ENCODE measurements at regions not wholly inside any gene's neighbourhood (a gene's known extent, or its start where the extent isn't known, plus 50 kb on each side); places are given as distances from the start of the nearest gene placed in this dataset.

DNA sequence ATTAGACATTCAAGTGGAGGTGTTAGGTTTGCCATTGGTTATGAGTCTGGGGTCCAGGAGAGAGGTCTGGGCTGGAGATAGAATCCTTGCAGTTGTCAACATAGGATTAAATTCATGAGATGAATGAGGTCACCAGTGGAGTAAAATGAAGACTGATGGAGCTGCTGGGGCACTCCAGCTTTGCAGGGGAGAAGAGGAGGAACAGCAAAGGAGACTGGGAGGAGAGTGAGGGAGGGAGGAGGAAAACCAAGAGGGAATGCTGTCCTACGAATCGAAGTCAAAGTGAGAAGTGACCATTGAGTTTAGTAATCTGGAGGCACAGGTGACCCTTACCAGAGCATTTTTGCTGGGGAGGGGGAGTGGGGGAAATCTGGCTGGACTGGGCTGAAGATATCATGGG lies 178.2 kb upstream of the NR3C1 start:
- no peak for DNase-seq

DNA sequence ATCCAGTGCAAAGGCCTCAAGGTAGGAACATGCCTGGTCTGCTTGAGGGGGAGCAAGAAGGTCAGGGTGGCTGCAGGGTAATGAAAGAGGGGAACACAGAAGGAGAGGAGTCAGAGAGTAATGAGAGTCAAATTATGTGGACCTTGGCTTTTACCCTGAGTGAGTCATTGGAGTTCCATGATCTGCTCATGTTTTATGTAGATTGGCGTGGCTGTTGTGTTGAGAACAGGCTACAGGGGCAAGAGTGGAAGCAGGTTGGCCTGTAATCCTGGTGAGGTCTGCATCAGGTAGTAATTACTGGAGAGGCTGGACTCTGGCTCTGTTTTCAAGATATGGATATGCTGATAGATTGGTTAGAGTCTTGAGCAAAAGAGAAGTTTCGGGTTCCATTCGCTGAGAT lies 177.7 kb upstream of the NR3C1 start:
- DNase-seq: no peak

DNA sequence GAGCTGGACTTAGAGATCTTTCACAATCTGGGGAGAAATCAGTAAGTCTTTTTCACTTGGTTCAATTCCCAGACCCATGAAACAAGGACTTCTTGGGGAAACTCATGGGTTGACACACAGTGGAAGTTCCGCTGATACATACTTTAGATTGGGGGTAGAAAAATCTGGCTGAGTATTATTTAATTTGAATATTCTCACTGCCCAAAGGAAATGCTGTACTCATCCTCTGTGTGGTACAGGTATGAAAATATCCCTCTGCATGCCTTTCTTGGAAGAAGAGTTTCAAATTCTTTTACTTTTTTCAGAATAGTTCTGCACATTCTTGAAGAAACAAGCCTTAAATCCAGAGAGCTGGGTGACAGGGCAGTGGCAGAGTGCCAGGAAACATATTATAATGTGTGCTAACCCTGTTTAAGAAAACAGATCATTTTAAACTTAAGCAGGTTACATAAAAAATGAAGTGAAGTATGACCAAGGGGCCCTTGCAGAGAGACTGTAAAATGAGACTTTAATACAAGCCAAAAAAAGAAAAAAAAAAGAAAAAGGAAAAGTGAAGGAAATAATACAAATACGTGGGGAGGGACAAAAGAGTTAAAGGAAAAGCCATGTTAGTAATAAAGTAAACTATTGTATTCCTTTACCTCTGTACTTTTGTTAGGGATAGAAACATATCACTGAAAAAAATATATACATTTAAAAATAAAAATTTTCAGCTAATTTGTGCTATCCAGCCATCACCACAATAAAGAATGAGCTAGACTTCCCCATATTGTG lies 173.4 kb upstream of the NR3C1 start:
- no peak for DNase-seq

DNA sequence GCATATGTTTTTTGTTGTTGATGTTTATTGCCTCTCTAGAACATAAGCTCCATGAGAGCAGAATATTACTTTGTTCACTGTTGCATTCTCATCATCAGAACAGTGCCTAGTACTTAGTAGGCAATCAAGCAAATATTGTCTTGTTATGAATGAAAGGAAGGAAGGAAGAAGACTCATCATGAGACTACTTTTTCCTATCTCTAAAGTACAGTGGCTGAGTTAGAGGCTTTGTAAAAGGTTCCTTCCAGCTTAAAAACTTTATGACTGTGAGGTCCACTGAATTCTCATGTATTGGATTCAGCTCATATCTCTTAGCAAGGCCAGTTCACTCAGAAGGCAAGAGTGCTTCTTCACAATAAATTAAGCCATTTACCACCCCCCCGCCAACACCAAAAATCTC lies 171.8 kb upstream of the NR3C1 start:
- DNase-seq: no peak

DNA sequence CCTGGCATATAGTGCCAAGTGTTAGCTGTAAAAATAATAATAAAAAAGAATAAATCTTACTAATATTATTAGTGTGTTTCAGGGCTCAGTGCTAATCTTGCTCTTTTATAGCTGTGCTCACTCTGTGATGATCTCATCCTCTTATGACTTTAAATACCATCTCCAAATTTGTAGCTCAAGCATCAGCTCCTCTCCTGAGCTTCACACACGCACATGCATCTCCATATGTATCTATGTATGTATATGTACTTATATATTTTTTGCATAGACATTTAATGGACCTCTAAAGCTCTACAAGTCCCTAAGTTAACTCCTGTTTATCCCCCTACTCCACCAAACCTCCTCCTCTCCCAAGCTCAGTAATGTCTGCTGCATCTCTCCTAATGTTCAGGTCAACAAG lies 170.8 kb upstream of the NR3C1 start:
- DNase-seq: no peak

DNA sequence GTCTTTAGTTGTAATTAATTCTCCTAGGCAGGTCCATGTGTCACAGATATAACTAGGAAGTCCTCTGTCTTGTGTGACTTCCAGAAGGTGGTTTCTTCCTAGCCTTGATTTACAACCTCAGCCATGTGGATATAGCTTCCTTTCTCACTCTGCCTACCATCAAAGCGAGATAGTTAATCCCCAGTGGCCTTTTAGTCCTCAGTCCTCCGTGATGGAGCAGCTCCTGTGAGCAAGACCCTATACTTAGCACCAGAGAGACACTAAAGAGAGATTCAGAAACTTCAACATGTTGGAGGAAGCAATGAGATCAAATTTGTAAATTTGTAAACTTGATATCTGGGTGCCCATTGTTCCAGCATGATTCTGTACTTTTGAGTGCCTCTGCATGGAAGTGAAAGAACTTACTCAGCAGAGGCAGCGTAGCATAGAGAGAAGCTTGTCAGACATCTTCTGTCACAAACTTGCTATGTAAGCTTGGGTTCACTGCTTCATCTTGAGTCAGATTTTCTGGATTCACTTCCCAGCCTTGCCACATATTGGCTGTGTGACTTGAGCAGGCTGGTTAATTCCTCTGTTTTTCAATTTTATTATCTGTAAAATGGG lies 170.2 kb upstream of the NR3C1 start:
- no peak for DNase-seq

DNA sequence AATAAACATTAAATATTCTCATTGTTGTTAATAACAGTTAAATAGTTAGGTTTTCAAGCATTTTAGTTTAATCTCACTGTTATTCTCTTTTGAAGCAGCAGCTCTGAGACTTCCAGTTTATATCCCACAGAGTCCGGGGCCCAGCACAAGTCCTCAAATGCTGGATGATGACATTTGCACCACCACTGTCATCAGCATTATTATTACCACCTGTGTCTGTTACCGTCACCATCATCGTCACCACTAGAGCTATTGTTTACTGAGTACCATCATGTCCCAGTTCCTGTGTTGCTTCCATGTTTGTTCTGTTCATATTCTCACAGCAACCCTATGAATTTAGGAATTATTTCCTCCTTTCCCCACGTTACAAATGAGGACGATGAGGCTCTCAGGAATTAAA lies 169.2 kb upstream of the NR3C1 start:
- no peak for DNase-seq

DNA sequence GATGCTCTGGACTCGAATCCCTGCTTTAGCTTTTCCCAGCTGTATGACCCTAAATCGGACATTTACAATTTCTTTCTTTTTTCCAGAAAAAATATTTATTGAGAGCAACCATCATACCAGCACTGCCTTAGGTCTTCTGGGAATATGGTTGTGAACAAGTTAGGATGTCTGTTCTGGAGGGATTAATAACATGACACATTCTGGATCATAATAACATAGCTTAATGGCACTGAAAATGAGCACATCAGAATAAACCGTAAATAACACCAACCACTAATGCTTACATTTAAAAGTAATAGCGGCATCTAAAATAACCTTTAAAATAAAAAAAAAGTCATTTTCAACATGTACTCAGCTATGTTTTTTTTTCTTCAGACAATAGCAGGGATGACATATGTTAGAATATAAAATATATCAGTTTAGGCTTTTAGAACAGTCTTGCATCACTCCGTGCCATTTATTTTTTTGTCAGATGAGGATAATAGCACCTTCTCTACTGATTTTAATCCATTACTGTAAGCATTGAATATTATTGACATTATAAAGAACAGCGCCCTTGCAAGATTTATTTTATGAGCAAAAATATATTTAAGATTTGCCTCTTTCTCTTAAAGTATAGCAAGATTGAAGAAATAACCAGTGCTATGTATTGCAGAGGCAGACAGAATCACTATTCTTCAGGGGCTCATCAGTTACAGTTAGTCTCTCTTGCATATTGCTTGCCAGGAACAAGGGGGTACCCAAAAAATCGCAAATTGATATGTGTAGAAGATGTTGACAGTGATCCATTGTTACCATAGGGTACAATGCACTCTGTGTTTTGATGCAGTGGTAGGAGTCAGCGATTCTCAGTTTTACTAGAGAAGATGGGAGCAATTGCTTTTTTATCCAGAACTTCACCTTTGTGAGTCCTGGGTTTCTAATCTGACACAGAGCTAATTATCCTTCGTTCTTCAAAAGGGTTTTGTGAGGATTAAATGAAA lies 168.4 kb upstream of the NR3C1 start:
- no peak for DNase-seq

DNA sequence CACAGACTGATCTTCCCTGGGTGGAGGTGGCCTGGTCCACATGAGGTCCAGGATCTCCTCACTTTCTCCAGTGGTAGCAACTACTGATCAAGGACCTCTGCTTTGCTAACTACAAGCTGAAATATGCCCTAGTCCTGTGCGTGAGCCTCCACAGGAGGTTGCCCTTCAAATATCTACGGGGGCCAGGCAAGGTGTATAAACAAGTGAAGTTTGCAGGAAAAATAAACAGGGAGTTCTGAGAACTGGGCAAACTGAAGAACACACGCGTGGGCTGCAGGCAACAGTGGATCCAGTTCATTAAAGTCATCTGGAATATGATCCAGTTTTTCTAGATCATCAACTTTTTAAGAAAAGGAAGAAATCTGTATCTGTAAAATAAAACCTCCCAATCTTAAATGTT lies 167.5 kb upstream of the NR3C1 start:
- no peak for DNase-seq

DNA sequence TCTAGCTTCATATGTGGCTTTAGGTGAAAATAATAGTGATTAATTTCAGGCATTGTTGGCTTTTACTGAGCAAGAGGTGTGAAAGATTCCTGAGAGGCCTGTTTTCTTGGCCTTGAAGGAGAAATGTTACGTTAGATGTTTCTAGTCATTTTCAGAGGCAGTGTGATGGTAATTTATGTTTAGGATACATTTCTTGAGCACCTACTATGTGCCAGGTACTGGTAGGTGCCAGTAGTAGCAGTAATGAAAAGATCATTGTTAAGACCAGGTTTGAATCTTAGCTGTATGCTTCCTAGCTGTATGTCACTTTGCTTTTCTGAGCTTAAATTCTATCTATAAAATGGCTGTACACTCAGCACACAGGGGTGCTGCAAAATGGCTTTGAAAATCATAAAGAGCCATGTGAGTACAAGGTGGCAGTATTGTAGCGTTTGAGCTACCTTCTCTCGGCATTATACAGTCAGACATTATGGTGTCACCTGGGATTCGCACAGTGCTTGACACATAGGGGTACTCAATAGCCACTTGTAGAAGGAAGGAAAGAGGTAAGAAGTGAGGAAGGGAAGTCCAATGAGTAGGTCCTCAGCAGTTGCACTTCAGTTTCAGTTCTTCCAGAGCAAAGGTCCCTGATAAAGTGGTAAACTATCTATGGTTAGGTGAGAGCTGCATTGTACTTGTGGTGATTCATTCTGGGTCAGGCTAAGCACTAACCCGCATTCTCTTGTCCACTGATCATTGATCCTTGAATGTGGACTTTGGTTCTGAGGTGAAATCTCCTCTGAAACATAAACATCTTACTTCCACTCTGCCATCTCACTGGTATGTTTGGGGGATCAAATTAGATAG lies 166.5 kb upstream of the NR3C1 start:
- DNase-seq: no peak

DNA sequence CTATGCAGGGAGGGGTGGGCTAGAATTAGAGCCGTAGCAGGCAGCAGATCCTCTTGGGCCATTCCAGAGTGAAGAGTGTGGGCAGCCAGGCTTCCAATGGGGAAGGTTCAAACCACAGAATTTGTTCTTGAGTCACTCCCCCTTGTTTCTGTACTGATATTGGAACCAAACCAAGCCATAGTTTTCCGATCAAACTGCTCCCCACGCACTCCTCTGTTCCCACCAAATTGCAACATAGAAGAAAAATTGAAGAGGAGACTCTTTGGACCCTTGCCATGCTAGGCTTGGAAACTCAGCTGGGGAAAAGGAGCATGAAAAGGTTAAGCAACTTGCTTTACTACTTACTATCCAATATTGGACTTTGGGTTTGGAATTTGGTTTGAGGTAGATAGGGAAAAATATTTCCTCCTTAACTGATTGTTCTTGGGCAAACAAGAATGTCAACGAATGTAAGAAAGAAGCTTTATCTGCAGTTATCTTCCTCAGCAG lies 165.8 kb upstream of the NR3C1 start:
- DNase-seq: no peak

DNA sequence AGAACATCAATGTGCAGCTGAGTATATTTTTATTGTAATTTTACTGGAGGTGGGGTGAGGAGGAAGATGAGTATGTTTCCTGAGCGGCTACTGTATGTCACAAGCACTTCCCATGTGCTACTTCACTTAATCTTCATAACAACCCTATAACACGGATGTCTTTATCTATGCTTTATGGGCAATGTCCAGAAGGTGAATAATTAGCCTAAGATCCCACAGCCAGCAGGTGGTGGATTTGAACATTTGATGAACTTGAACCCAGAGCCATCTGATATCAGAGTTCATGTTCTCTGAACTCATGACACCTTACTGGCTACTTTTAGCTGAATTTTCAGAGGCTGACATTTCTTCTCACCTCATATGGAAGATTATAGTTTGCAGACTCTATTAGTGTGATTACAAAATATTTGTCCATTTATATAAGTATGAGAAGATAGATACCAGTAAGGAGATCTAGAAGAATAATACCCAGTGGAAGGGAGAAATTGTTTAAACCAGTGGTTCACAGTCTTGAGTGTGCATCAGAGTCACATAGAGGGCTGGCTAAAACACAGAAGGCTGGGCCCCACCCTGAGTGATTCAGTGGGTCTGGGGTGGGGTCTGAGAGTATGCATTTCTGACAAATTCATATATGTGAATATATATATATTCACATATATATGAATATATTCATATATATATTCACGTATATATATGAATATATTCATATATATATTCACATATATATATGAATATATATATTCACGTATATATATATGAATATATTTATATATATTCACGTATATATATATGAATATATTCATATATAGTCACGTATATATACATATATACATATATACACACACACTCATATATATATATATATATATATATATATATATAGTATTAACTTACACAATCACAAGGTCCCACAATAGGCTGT lies 164.4 kb upstream of the NR3C1 start:
- DNase-seq: no peak

DNA sequence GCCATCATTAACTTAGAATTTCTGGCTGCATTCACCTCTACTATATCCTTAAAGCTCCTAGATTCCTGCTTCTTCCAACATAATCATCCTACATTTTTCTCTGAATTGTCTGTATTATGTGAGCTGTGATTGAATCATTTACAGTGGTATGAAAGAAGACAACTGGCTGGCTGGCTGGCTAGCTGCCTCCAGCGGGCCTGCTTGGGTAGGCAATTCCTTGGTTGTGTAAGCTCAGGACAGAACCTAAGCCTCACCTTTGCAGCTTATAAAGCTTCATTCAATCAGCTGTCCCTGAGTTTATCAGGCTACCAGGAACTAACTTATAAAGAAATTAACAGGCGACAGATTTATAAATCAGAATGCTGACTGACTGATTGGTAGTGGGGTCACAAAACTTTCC lies 162.7 kb upstream of the NR3C1 start:
- DNase-seq: no peak

DNA sequence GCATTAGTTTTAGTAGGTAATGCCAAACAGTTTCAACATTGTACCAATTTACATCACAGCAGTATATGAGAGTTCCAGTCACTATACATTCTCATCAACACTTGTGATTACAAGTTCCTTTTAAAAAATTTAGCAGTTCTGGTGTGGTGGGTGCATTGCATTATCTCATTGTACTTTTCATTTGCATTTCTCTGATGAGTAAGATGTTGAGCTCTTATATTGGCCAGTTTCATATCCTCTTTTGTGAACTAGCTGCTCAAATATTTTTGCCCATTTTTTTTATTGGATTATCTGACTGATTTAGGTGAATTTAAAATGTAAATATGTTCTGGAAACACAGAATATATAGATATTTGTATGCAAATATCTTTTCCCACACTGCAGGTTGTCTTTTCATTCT lies 160.9 kb upstream of the NR3C1 start:
- DNase-seq: no peak

DNA sequence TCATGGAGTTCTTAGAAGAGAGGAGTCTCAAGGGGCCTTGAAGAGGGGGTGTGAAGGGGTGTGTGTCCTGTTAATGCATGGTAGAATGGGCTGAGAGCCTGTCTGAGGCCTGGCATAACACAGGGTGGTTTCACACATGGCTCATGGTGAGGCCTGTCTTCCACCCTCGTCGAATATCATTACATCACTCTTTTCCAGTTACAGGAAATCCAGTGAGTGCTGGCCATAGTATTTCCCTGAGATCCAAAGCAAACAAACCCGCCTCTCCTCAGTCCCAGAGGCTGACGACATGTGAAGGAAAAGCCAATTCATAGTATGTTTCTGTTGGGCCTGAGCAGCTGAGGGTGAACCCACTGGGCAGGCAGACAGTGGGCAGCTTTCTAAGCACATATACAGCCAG lies 159.4 kb upstream of the NR3C1 start:
- no peak for DNase-seq

DNA sequence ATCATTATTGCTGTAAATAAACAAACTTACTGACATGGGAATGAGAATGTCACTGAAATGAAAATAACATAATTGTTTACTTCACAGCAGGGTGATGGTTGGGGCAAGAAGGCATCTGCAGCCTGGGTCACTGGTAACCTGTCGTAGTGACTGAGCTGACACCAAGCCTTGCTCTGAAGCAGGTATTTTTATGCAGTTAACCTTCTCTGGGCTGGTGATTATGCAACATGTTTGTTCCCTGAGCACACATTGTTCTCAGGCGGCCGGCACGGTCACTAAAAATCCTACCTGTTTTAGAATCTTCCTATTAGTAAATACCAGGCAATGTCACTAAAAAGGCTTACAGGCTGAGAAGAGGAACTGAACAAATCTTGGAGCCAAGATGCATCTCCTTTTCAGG lies 157.7 kb upstream of the NR3C1 start:
- DNase-seq: no peak

DNA sequence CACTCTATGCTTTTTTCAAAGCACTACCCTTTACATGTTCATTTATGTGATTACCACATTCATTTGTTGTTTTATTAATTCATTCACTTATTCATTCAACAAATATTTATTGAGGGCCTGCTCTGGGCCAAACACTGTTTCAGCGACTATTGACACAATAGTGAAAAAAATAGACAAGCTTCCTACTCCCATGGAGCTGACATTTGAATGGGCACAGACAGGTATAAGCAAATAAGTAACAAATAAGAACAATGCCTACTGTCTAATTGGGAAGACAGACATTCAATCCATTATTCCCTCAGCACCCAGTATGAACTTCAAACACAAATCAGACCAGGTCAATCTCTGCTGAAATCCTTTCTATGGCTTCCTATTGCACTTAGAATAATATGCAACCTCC lies 156.9 kb upstream of the NR3C1 start:
- no peak for DNase-seq

DNA sequence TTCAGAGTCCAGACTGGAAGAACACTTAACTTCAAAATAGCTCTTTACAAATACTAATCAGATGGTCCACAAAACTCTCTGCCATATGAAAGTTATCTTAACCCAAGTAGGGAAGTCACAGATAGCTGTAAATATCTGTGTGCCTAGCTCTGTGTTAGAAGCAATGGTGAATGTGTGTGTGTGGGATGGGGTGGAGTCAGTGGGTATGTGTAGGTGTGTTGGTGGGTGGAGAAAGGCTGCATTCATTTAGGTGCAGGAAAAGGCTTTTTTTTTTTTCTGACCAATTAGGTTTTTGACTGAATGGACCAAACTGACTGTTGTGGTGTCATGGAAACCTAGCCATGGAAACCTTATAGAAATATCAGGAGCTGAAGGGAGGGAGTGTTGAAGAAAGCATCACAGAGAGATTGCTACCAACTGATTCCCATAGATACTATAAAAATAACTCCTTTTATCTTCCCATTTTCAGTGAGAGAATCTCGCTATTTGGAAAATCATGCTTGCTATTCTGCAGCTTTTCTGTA lies 156.2 kb upstream of the NR3C1 start:
- no peak for DNase-seq

DNA sequence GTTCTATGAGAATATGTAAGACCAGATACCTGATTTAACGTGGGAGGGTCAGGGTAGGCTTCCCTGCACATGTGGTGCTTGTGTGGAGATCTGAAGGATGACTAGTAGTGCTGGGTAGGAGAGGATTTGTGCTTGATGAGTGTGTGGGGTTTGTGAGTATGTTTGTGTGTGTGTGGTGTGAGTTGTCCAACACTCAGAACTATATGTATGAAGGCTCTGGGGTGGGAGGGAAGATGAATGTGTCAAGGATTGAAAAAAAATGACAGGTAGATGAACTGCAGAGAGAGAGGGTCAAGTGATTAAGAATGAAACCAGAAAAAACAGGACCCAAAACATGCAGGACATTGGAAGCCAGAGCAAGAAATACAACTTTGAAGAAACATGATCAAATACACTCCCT lies 154.6 kb upstream of the NR3C1 start:
- no peak for DNase-seq

DNA sequence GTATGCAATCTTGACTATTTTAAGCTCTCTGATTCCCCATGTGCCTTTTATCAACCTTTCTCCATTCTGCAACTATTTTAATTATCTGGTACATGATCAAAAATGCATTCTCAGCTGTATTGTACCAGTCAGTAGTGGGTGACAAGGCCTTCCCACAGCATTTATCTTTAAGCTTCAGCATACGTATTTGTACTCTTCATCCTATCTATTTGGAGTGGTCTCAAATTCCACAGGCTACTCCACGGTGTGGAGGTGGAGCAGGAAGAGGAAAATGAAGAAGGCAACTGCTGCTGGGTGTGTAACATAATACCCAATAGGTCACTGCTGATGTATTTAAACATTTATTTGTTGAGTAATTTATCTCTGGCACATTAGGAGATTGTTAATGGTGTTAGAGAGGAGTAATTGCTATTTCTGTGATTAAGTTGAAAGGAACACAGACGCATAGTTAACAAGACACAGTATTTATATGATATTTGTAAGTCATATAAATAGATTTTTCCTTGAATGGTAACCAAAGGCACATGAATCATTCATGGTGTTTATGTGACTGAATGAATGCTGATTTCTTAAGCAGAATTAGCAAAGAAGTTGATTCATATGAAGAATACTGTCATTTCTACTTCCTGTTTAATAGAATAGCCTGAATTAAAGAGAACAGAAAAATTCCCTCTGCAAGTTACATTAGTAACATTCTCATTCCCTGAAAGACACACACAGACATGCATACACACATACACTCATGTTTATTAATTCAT lies 153.8 kb upstream of the NR3C1 start:
- DNase-seq: no peak
